Caco-2 (cell line): ENCODE measurements at regions not wholly inside any gene's neighbourhood (a gene's known extent, or its start where the extent isn't known, plus 50 kb on each side); places are given as distances from the start of the nearest gene placed in this dataset.
A peak's percentile ranks its signal among the peaks of the same experiment; 100 is the strongest.

ENCODE experiments used
- BruUV-seq: library from RNA; stranded (reverse); fragments of 400-500 nt; replicated peaks from 2 replicates; lab custom pipeline; 2021; lab: Mats Ljungman, UMichigan
- CTCF ChIA-PET: fragments of 300-600 bp; sonication (Branson Sonifier 250); formaldehyde crosslinking; loops from one replicate; lab custom pipeline; 2022; ENCODE audit warnings: antibody characterized with exemption; lab: Charles Lee
- POLR2A ChIA-PET: fragments of 300-600 bp; sonication (Branson Sonifier 250); formaldehyde crosslinking; loops from one replicate; lab custom pipeline; 2022; ENCODE audit warnings: antibody characterized with exemption; lab: Charles Lee
- DNase-seq, 2 experiments: peaks; one replicate each; pipeline versions ENCODE4 v3.0.0 to v3.0.0-alpha.2; 2020 to 2022
- H3K27me3 ChIP-seq: replicated peaks from 2 replicates; pipeline ENCODE4 v1.6.0; 2011; ENCODE audit warnings: low read length; ENCODE audit not compliant: control insufficient read depth, insufficient read depth
- H3K36me3 ChIP-seq: 2 replicates; pipeline ENCODE4 v1.5.1; 2011; ENCODE audit warnings: low read length; ENCODE audit not compliant: control insufficient read depth, insufficient read depth
- H3K4me1 ChIP-seq: fragments of 250-450 bp; sonication (Bioruptor Pico); 2 replicates; pipeline ENCODE4 v1.5.1; 2020; ENCODE audit warnings: mild to moderate bottlenecking
- H3K4me3 ChIP-seq: 2 replicates; pipeline ENCODE4 v1.5.1; 2011; ENCODE audit warnings: low read depth, mild to moderate bottlenecking, control low read depth, low read length
- H3K9me3 ChIP-seq: fragments of 250-450 bp; sonication (Bioruptor Pico); 2 replicates; pipeline ENCODE4 v1.5.1; 2020; ENCODE audit warnings: mild to moderate bottlenecking, moderate library complexity
- H3K27ac Mint-ChIP-seq: one replicate; pipeline ENCODE4 v1.8.0; 2022; ENCODE audit warnings: mixed read lengths; ENCODE audit not compliant: unreplicated experiment
- H3K27me3 Mint-ChIP-seq: one replicate; pipeline ENCODE4 v1.8.0; 2022; ENCODE audit warnings: mixed read lengths; ENCODE audit not compliant: insufficient read depth, unreplicated experiment
- H3K36me3 Mint-ChIP-seq: one replicate; pipeline ENCODE4 v1.8.0; 2022; ENCODE audit warnings: mild to moderate bottlenecking, mixed read lengths; ENCODE audit not compliant: insufficient read depth, unreplicated experiment
- H3K4me1 Mint-ChIP-seq: one replicate; pipeline ENCODE4 v1.8.0; 2022; ENCODE audit warnings: low read depth, mixed read lengths; ENCODE audit not compliant: unreplicated experiment
- H3K4me3 Mint-ChIP-seq: one replicate; pipeline ENCODE4 v1.8.0; 2022; ENCODE audit warnings: mild to moderate bottlenecking, moderate library complexity, mixed read lengths; ENCODE audit not compliant: unreplicated experiment
- H3K9me3 Mint-ChIP-seq: one replicate; pipeline ENCODE4 v1.8.0; 2022; ENCODE audit warnings: mixed read lengths; ENCODE audit not compliant: unreplicated experiment
- CTCF ChIP-seq, 2 experiments: fragments of 200-600 bp in 1 of 2; IDR thresholded peaks; 1 replicate in 1 of 2; 2 replicates in 1 of 2; pipeline versions ENCODE4 v1.5.1 to v1.8.0; 2011 to 2022; ENCODE audit warnings: antibody characterized with exemption in 1 of 2, control low read depth in 1 of 2, inconsistent platforms in 1 of 2, low read depth in 1 of 2, low read length in 1 of 2, mild to moderate bottlenecking in 1 of 2, moderate library complexity in 1 of 2; ENCODE audit not compliant: insufficient read depth in 1 of 2, severe bottlenecking in 1 of 2, unreplicated experiment in 1 of 2
- intact Hi-C: fragments of 100-400 bp; cut with micrococcal nuclease; formaldehyde crosslinking; loops from one replicate; pipeline ENCODE4 v1.10.0; 2022; ENCODE audit not compliant: unreplicated experiment

- no peaks in the 10 kb centered on the region for H3K36me3 ChIP-seq
- peaks cover 4% of the 10 kb centered on the region for H3K27me3 ChIP-seq
- H3K27me3 Mint-ChIP-seq: peaks cover 11% of the 10 kb centered on the region
- CTCF ChIA-PET: interaction anchor here (0.6 to 1.2 kb wide), 3 partner anchors 70 to 1009 kb away, joined by 3 read pairs; no protein-coding TSS in a partner anchor
- H3K36me3 Mint-ChIP-seq: no peaks in the 10 kb centered on the region
- H3K4me1 ChIP-seq: 0 out of 2 replicates have a peak, but pooled peaks cover 3% of the 10 kb centered on the region
- POLR2A ChIA-PET: no interaction called here
- H3K4me3 ChIP-seq: peak overlapping the region; percentile 54
- no TSS peak for BruUV-seq
- H3K4me1 Mint-ChIP-seq: no peaks in the 10 kb centered on the region
- no peak for TF ChIP-seq CTCF (IDR thresholded peaks at IDR 0.05; ENCODE audit: insufficient read depth in 1 of 2, low read depth in 1 of 2, low read length in 1 of 2, severe bottlenecking in 1 of 2, unreplicated experiment in 1 of 2)
- peaks cover 7% of the 10 kb centered on the region; the same call in 1 of the 2 replicates for H3K9me3 ChIP-seq
- DNase-seq: peak in 1 of 2 experiments; percentile 75
- intact Hi-C loops: loop anchor here (5.0 kb wide), 1 partner anchor 54 kb away; no protein-coding TSS in a partner anchor
- no peak overlapping the region for H3K27ac Mint-ChIP-seq
- H3K4me3 Mint-ChIP-seq: peak overlapping the region; percentile 41
- peaks cover 13% of the 10 kb centered on the region for H3K9me3 Mint-ChIP-seq
Observed at GRCh38 chr20:63102721-63103375, 96.1 kb upstream of the BHLHE23 start.

- H3K4me3 ChIP-seq: peak overlapping the region; percentile 54
- peaks cover 9% of the 10 kb centered on the region for H3K9me3 Mint-ChIP-seq
- CTCF ChIA-PET: no interaction called here
- DNase-seq: peak; percentile 50 to 60
- intact Hi-C loops: loop anchor here (5.0 kb wide), 1 partner anchor 55 kb away; no protein-coding TSS in a partner anchor
- peak overlapping the region; percentile 64 for H3K4me3 Mint-ChIP-seq
- no peaks in the 10 kb centered on the region for H3K36me3 Mint-ChIP-seq
- H3K27me3 Mint-ChIP-seq: peaks cover 9% of the 10 kb centered on the region
- BruUV-seq: no TSS peak
- H3K9me3 ChIP-seq: peaks cover 2% of the 10 kb centered on the region; the same call in 1 of the 2 replicates
- no peak for TF ChIP-seq CTCF (IDR thresholded peaks at IDR 0.05; ENCODE audit: insufficient read depth in 1 of 2, low read depth in 1 of 2, low read length in 1 of 2, severe bottlenecking in 1 of 2, unreplicated experiment in 1 of 2)
- H3K4me1 Mint-ChIP-seq: no peaks in the 10 kb centered on the region
- POLR2A ChIA-PET: no interaction called here
- no peak overlapping the region for H3K27ac Mint-ChIP-seq
- 0 out of 2 replicates have a peak, but pooled peaks cover 3% of the 10 kb centered on the region for H3K4me1 ChIP-seq
- peaks cover 4% of the 10 kb centered on the region for H3K27me3 ChIP-seq
- H3K36me3 ChIP-seq: no peaks in the 10 kb centered on the region
Observed at GRCh38 chr20:63101781-63102720, 95.3 kb upstream of the BHLHE23 start.
